Neural cell (in vitro differentiated cells): ENCODE measurements at regions not wholly inside any gene's neighbourhood (a gene's known extent, or its start where the extent isn't known, plus 50 kb on each side); places are given as distances from the start of the nearest gene placed in this dataset.

ENCODE experiments used
- H2AFZ ChIP-seq: fragments of 200-600, 300-800 bp; sonication (generic), shearing (Covaris generic); 2 replicates; pipeline ENCODE4 v1.6.0; 2014; ENCODE audit warnings: low read depth, mild to moderate bottlenecking, antibody characterized with exemption, low read length, moderate library complexity
- H3F3A ChIP-seq: fragments of 200-600 bp; shearing (Covaris generic); 2 replicates; pipeline ENCODE4 v1.6.1; 2016; ENCODE audit warnings: mild to moderate bottlenecking, moderate library complexity, mixed read lengths, antibody characterized with exemption, low read length; ENCODE audit not compliant: insufficient read depth, poor library complexity, severe bottlenecking
- H3K27ac ChIP-seq: fragments of 200-600, 300-800 bp; sonication (generic), shearing (Covaris generic); 2 replicates; pipeline ENCODE4 v1.5.1; 2014; ENCODE audit warnings: mild to moderate bottlenecking, low read length, moderate library complexity
- H3K27me3 ChIP-seq: fragments of 300-800, 200-600 bp; sonication (generic), shearing (Covaris generic); 2 replicates; pipeline ENCODE4 v1.6.0; 2014; ENCODE audit warnings: mild to moderate bottlenecking, low read depth, low read length, moderate library complexity; ENCODE audit not compliant: insufficient read depth
- H3K36me3 ChIP-seq: fragments of 300-800, 200-600 bp; sonication (generic), shearing (Covaris generic); 2 replicates; pipeline ENCODE4 v1.5.1; 2014; ENCODE audit warnings: mild to moderate bottlenecking, antibody characterized with exemption, low read length, moderate library complexity; ENCODE audit not compliant: insufficient read depth
- H3K4me2 ChIP-seq: fragments of 300-800, 200-600 bp; sonication (generic), shearing (Covaris generic); 2 replicates; pipeline ENCODE4 v1.6.0; 2014; ENCODE audit warnings: mild to moderate bottlenecking, low read length
- H3K4me3 ChIP-seq: fragments of 300-800, 200-600 bp; sonication (generic), shearing (Covaris generic); 2 replicates; pipeline ENCODE4 v1.5.1; 2014; ENCODE audit warnings: mild to moderate bottlenecking, low read length, moderate library complexity
- H3K79me2 ChIP-seq: fragments of 200-600 bp; shearing (Covaris generic); replicated peaks from 2 replicates; pipeline ENCODE4 v1.6.0; 2014; ENCODE audit warnings: mild to moderate bottlenecking, low read length, moderate library complexity; ENCODE audit not compliant: insufficient read depth
- H3K9ac ChIP-seq: fragments of 300-800, 200-600 bp; sonication (generic), shearing (Covaris generic); 2 replicates; pipeline ENCODE4 v1.6.1; 2016; ENCODE audit warnings: mild to moderate bottlenecking, low read length, mixed read lengths
- H3K9me2 ChIP-seq: fragments of 200-600 bp; shearing (Covaris generic); 2 replicates; pipeline ENCODE4 v1.6.1; 2016; ENCODE audit warnings: mild to moderate bottlenecking, low read length, mixed read lengths; ENCODE audit not compliant: insufficient read depth
- H3K9me3 ChIP-seq: fragments of 200-600, 300-800 bp; sonication (generic), shearing (Covaris generic); 2 replicates; pipeline ENCODE4 v1.6.1; 2016; ENCODE audit warnings: mild to moderate bottlenecking, mixed run types, low read length, moderate library complexity, mixed read lengths
- H4K20me1 ChIP-seq: fragments of 200-600 bp; shearing (Covaris generic); 2 replicates; pipeline ENCODE4 v1.6.1; 2016; ENCODE audit warnings: mild to moderate bottlenecking, mixed run types; ENCODE audit not compliant: insufficient read depth
- EP300 ChIP-seq: fragments of 450-650 bp; conservative IDR thresholded peaks from 2 replicates; pipeline ENCODE4 v1.6.1; 2014; ENCODE audit warnings: antibody characterized with exemption, mild to moderate bottlenecking, moderate library complexity; ENCODE audit not compliant: poor library complexity, severe bottlenecking
- EZH2 ChIP-seq: fragments of 200-600, 300-800 bp; shearing (Covaris generic), sonication (generic); IDR thresholded peaks from 2 replicates; pipeline ENCODE4 v1.6.1; 2014; ENCODE audit warnings: antibody characterized with exemption, low read length, borderline replicate concordance, mild to moderate bottlenecking; ENCODE audit not compliant: insufficient read depth, poor library complexity, severe bottlenecking
- MXI1 ChIP-seq: fragments of 450-650 bp; conservative IDR thresholded peaks from 2 replicates; pipeline ENCODE4 v1.6.1; 2014; ENCODE audit warnings: antibody characterized with exemption, mild to moderate bottlenecking; ENCODE audit not compliant: poor library complexity, severe bottlenecking
- POLR2AphosphoS5 ChIP-seq: IDR thresholded peaks from 2 replicates; pipeline ENCODE4 v1.6.1; 2012
- RAD21 ChIP-seq: fragments of 450-650 bp; conservative IDR thresholded peaks from 2 replicates; pipeline ENCODE4 v1.6.1; 2014; ENCODE audit warnings: antibody characterized with exemption, mild to moderate bottlenecking, moderate library complexity
- SMC3 ChIP-seq: fragments of 450-650 bp; conservative IDR thresholded peaks from 2 replicates; pipeline ENCODE4 v1.6.1; 2014; ENCODE audit warnings: antibody characterized with exemption, mild to moderate bottlenecking, moderate library complexity; ENCODE audit not compliant: poor library complexity
- TAF1 ChIP-seq: IDR thresholded peaks from 2 replicates; pipeline ENCODE4 v1.6.1; 2012; ENCODE audit warnings: low read depth
- TF ChIP-seq, protein P1 (sequence below): fragments of 450-650 bp; IDR thresholded peaks from 2 replicates; pipeline ENCODE4 v1.5.1; 2014; ENCODE audit warnings: antibody characterized with exemption, mild to moderate bottlenecking, moderate library complexity; ENCODE audit not compliant: poor library complexity, severe bottlenecking
- TF ChIP-seq, protein P2 (sequence below): IDR thresholded peaks from 2 replicates; pipeline ENCODE4 v1.6.1; 2012; ENCODE audit warnings: borderline replicate concordance

DNA sequence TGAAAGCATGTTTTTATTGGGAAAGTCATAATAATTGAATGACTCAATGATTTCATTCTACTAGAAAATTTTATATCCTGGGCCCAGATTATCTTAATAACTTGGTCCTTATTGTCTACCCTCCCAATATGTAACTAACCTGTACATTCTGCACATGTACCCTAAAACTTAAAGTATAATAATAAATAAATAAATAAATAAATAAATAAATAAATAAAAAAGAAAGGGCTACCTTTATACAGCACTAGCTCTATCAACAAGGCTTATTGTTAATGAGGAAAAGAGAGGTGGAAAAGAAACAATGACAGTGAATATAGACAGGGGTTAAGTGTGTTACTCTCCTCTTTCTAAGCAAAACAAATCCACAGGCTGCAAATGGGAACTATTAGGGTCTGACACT lies 83.6 kb downstream of the GRIN2B start:
- Histone ChIP-seq H3K27me3 (no peaks in the 10 kb centered on the region), H3K4me3 (no peak overlapping the region), H3K36me3 (no peaks in the 10 kb centered on the region), H3K4me2 (no peak overlapping the region), H4K20me1 (no peaks in the 10 kb centered on the region), H3F3A (no peaks in the 10 kb centered on the region), H3K9me2 (no peaks in the 10 kb centered on the region), H3K9ac (no peak overlapping the region), H2AFZ (no peak overlapping the region), H3K79me2 (no peaks in the 10 kb centered on the region), H3K9me3 (no peaks in the 10 kb centered on the region), H3K27ac (no peak overlapping the region)
- TF ChIP-seq POLR2AphosphoS5 (no peak), EZH2 (no peak), TAF1 (no peak), EP300 (no peak), MXI1 (no peak), RAD21 (no peak), SMC3 (no peak)
- TF ChIP-seq, protein P1, sequence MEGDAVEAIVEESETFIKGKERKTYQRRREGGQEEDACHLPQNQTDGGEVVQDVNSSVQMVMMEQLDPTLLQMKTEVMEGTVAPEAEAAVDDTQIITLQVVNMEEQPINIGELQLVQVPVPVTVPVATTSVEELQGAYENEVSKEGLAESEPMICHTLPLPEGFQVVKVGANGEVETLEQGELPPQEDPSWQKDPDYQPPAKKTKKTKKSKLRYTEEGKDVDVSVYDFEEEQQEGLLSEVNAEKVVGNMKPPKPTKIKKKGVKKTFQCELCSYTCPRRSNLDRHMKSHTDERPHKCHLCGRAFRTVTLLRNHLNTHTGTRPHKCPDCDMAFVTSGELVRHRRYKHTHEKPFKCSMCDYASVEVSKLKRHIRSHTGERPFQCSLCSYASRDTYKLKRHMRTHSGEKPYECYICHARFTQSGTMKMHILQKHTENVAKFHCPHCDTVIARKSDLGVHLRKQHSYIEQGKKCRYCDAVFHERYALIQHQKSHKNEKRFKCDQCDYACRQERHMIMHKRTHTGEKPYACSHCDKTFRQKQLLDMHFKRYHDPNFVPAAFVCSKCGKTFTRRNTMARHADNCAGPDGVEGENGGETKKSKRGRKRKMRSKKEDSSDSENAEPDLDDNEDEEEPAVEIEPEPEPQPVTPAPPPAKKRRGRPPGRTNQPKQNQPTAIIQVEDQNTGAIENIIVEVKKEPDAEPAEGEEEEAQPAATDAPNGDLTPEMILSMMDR: no peak
- TF ChIP-seq, protein P2, sequence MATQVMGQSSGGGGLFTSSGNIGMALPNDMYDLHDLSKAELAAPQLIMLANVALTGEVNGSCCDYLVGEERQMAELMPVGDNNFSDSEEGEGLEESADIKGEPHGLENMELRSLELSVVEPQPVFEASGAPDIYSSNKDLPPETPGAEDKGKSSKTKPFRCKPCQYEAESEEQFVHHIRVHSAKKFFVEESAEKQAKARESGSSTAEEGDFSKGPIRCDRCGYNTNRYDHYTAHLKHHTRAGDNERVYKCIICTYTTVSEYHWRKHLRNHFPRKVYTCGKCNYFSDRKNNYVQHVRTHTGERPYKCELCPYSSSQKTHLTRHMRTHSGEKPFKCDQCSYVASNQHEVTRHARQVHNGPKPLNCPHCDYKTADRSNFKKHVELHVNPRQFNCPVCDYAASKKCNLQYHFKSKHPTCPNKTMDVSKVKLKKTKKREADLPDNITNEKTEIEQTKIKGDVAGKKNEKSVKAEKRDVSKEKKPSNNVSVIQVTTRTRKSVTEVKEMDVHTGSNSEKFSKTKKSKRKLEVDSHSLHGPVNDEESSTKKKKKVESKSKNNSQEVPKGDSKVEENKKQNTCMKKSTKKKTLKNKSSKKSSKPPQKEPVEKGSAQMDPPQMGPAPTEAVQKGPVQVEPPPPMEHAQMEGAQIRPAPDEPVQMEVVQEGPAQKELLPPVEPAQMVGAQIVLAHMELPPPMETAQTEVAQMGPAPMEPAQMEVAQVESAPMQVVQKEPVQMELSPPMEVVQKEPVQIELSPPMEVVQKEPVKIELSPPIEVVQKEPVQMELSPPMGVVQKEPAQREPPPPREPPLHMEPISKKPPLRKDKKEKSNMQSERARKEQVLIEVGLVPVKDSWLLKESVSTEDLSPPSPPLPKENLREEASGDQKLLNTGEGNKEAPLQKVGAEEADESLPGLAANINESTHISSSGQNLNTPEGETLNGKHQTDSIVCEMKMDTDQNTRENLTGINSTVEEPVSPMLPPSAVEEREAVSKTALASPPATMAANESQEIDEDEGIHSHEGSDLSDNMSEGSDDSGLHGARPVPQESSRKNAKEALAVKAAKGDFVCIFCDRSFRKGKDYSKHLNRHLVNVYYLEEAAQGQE: no peak

DNA sequence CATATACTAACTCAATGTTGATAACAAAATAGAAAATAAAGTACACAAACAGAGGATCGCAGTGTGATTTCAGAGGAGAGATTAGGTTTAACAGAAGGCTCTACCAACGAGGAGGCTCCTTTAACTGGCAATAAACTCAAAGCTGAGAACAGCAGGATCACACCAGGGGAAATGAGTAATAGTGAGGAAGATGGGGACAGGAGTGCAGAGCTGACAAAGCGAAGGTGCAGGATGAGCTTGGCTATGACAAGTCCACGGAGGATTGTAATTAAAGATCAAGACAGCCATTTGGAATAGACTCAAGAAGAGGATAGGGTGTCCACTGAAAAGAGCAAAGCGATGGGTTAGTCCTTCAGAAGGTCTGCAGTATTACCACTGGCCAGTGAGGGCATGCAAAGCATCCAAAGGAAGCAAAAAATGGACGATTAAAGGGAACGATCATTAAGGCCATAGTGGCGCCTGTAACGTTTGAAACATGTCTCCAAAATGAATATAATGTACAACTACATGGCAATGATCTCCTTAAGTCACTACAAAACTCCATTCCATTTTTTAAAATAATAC lies 85.3 kb downstream of the GRIN2B start:
- H3K4me3 ChIP-seq: no peak overlapping the region
- H3F3A ChIP-seq: no peaks in the 10 kb centered on the region
- no peak overlapping the region for H3K4me2 ChIP-seq
- H3K9me3 ChIP-seq: no peaks in the 10 kb centered on the region
- TF ChIP-seq TAF1 (no peak), RAD21 (no peak), SMC3 (no peak), POLR2AphosphoS5 (no peak), EZH2 (no peak), EP300 (no peak), MXI1 (no peak)
- TF ChIP-seq, protein P2: no peak
- TF ChIP-seq, protein P1: no peak
- H3K79me2 ChIP-seq: no peaks in the 10 kb centered on the region
- H2AFZ ChIP-seq: no peak overlapping the region
- no peaks in the 10 kb centered on the region for H3K9me2 ChIP-seq
- H4K20me1 ChIP-seq: no peaks in the 10 kb centered on the region
- no peaks in the 10 kb centered on the region for H3K36me3 ChIP-seq
- no peak overlapping the region for H3K27ac ChIP-seq
- no peak overlapping the region for H3K9ac ChIP-seq
- H3K27me3 ChIP-seq: no peaks in the 10 kb centered on the region
